ENCODE measurements at regions not wholly inside any gene's neighbourhood (a gene's known extent, or its start where the extent isn't known, plus 50 kb on each side); places are given as distances from the start of the nearest gene placed in this dataset.
"Not testable (repeated sequence)": the region's sequence is repeated elsewhere in the genome, so short reads cannot be mapped to it uniquely, and the experiment has no call there.

DNA sequence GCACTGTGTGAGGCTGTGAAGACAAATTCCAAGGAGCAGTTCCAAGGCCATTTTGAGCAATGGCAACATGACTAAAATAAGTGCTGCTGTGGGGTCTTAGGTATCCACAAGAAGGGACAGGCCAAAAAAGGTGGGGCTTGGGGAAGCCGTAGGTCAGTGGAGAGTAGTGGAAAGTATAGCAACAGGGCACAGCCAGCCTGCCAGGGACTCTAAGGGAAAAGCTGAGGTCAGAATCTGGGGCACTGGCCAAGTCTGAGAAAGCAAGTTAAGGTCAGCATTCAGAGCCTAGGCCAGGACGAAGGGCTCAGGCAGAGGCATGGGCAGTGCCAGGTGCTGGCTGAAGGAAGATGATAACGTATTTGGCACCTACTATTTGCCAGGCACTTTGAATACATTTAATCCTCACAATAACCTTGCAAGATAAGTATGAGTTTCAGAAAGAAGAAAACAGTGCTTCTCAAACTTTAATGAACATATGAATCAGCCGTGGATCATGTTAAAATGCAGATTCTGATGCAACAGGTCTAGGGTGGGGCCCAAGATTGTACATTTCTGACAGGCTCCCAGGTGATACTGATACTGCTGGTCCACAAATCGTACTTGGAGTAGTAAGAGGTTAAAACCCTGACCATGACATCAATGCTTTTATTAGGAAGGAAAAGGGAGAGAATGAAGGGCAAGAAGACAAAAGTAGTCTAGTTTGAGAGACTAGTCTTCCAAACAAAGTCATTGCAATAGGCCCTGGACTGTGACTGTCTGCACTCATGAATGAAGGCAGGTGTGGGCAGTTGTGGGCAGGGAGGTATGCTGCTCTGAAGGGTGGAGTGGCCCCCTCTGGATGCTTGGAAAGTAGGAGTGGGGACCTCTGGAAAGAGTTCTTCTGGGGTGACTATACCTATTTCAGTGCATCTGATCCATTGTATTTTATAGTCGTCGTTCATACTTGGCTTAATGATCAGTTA is 106.3 kb upstream of the ANKRD28 start:
- H3K79me2 ChIP-seq (ENCODE audit: control insufficient read depth, insufficient read depth, low read length, unreplicated experiment) = no peaks in the 10 kb centered on the region
- H3K4me3 ChIP-seq (ENCODE audit: low read depth, low read length) = no peak overlapping the region
- H3K36me3 ChIP-seq (ENCODE audit: insufficient read depth, low read length) = no peaks in the 10 kb centered on the region
- no peak overlapping the region for H2AFZ ChIP-seq (ENCODE audit: low read length, unreplicated experiment)
- H3K27me3 ChIP-seq (ENCODE audit: insufficient read depth, low read length) = no peaks in the 10 kb centered on the region
- peak overlapping the region; percentile 10; the same call in 1 of the 2 replicates for H3K27ac ChIP-seq (ENCODE audit: low read depth, low read length)
- H3K4me1 ChIP-seq (ENCODE audit: control insufficient read depth, insufficient read depth, low read length, unreplicated experiment) = peaks cover 19% of the 10 kb centered on the region

DNA sequence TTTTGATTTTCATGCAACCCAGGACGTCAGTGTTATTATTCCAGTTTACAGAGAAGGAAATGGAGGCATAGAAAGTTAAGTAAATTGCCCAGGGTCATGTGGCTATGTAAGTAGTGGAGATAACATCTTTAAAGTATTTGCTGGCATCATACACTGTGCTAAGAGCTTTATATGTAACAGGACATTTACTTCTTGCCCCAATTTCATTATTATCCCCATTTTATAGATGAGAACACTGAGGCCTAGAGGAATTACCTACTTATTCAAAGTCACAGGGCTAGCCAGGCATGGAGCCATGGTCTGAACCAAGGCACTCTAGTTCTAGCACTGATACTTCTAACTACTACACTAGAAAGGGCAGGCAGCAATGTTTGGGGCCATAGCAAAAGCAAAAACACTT is 107.3 kb upstream of the ANKRD28 start:
- no peak overlapping the region for H3K27ac ChIP-seq (ENCODE audit: low read depth, low read length)
- H3K36me3 ChIP-seq (ENCODE audit: insufficient read depth, low read length) = no peaks in the 10 kb centered on the region
- no peak overlapping the region for H3K4me3 ChIP-seq (ENCODE audit: low read depth, low read length)
- H3K27me3 ChIP-seq (ENCODE audit: insufficient read depth, low read length) = no peaks in the 10 kb centered on the region
- no peak overlapping the region for H2AFZ ChIP-seq (ENCODE audit: low read length, unreplicated experiment)
- peaks cover 13% of the 10 kb centered on the region for H3K4me1 ChIP-seq (ENCODE audit: control insufficient read depth, insufficient read depth, low read length, unreplicated experiment)
- H3K79me2 ChIP-seq (ENCODE audit: control insufficient read depth, insufficient read depth, low read length, unreplicated experiment) = no peaks in the 10 kb centered on the region

DNA sequence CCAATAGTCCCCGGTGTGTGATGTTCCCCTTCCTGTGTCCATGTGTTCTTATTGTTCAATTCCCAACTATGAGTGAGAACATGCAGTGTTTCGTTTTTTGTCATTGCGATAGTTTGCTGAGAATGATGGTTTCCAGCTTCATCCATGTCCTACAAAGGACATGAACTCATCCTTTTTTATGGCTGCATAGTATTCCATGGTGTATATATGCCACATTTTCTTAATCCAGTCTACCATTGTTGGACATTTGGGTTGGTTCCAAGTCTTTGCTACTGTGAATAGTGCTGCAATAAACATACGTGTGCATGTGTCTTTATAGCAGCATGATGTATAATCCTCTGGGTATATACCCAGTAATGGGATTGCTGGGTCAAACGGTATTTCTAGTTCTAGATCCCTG is 109.6 kb upstream of the ANKRD28 start:
- H3K36me3 ChIP-seq (ENCODE audit: insufficient read depth, low read length); H2AFZ ChIP-seq (ENCODE audit: low read length, unreplicated experiment); H3K27ac ChIP-seq (ENCODE audit: low read depth, low read length); H3K4me3 ChIP-seq (ENCODE audit: low read depth, low read length); H3K79me2 ChIP-seq (ENCODE audit: control insufficient read depth, insufficient read depth, low read length, unreplicated experiment); H3K27me3 ChIP-seq (ENCODE audit: insufficient read depth, low read length): not testable (repeated sequence)
- peaks cover 13% of the 10 kb centered on the region for H3K4me1 ChIP-seq (ENCODE audit: control insufficient read depth, insufficient read depth, low read length, unreplicated experiment)

DNA sequence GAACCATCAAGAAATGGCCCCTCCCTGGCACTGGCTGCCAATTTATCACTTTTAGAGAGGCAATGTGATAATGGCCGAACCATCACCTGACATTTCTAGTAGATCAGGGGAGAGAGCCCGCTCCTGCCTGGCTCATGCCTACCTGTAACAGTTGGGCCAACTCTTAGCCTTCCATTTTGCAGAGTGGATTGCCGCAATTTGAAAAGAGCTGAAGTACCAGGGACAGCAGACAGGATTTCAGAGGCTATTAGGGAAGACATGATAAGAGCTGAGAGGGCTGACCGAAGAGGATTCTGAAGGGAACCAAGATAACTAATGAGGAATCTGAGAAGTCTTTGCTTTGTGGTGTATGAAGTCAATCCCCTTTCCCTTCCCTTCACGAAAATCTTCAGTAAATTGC is 121.2 kb upstream of the ANKRD28 start:
- H3K4me3 ChIP-seq (ENCODE audit: low read depth, low read length) = no peak overlapping the region
- no peaks in the 10 kb centered on the region for H3K27me3 ChIP-seq (ENCODE audit: insufficient read depth, low read length)
- no peak overlapping the region for H3K27ac ChIP-seq (ENCODE audit: low read depth, low read length)
- H3K4me1 ChIP-seq (ENCODE audit: control insufficient read depth, insufficient read depth, low read length, unreplicated experiment) = no peaks in the 10 kb centered on the region
- no peaks in the 10 kb centered on the region for H3K79me2 ChIP-seq (ENCODE audit: control insufficient read depth, insufficient read depth, low read length, unreplicated experiment)
- no peaks in the 10 kb centered on the region for H3K36me3 ChIP-seq (ENCODE audit: insufficient read depth, low read length)
- no peak overlapping the region for H2AFZ ChIP-seq (ENCODE audit: low read length, unreplicated experiment)

DNA sequence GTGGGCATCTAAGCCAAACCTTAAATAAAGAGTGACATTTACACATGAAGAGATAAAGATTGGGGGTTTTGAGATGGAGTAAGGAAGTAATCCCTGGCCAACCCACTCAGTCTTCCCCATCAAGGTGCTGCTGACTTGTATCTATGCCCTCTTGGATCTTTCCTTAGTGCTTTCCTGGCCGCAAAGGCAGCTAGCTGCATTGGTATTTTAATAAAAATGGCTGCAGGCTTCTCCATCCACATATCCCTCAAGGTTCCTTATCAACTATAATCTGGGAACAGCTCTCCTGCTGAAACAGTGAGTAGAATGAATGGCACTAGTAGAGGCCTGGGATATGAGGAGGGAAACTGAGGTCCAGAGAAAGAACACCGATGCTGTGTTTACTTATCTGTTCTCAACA is 122.2 kb upstream of the ANKRD28 start:
- no peaks in the 10 kb centered on the region for H3K4me1 ChIP-seq (ENCODE audit: control insufficient read depth, insufficient read depth, low read length, unreplicated experiment)
- no peaks in the 10 kb centered on the region for H3K79me2 ChIP-seq (ENCODE audit: control insufficient read depth, insufficient read depth, low read length, unreplicated experiment)
- H3K27me3 ChIP-seq (ENCODE audit: insufficient read depth, low read length) = no peaks in the 10 kb centered on the region
- H3K36me3 ChIP-seq (ENCODE audit: insufficient read depth, low read length) = no peaks in the 10 kb centered on the region
- no peak overlapping the region for H3K4me3 ChIP-seq (ENCODE audit: low read depth, low read length)
- H3K27ac ChIP-seq (ENCODE audit: low read depth, low read length) = no peak overlapping the region
- no peak overlapping the region for H2AFZ ChIP-seq (ENCODE audit: low read length, unreplicated experiment)

DNA sequence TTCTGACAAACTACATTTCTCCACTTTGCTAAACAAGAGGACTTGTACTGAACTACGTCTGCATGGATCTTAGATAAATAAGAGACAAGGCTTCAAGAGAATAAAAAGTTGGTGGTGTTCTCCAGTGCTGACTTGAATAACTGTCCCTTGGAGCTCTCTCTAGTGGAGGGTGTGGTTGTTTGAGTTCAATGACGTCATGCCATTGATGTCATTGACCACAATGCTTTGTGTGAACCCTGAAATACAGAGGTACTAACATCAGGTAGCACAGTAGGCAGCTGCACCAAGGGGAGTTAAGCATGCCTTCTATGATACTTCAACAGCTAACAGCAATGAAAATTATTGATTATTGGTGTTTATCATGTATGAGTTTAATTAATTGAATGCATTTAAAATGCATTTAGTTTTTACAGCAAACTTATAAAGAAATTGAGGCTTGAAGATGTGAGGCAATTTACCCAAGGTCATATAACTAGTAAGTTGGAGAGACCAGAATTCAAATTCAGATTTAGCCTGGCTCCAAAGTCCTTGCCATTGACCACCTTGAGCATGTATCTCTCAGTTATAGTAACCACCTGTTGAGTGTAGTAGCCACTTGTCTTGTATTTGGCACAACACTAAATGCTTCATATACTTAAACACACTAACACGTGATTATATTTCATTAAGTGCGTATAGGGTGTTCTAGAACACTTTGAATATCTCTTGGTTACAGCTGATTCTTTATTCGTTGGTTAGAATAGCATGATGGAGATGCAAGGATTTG is 126.0 kb upstream of the ANKRD28 start:
- Histone ChIP-seq H2AFZ (ENCODE audit: low read length, unreplicated experiment) (no peak overlapping the region), H3K79me2 (ENCODE audit: control insufficient read depth, insufficient read depth, low read length, unreplicated experiment) (no peaks in the 10 kb centered on the region), H3K27me3 (ENCODE audit: insufficient read depth, low read length) (no peaks in the 10 kb centered on the region), H3K4me1 (ENCODE audit: control insufficient read depth, insufficient read depth, low read length, unreplicated experiment) (no peaks in the 10 kb centered on the region), H3K27ac (ENCODE audit: low read depth, low read length) (no peak overlapping the region), H3K36me3 (ENCODE audit: insufficient read depth, low read length) (no peaks in the 10 kb centered on the region), H3K4me3 (ENCODE audit: low read depth, low read length) (no peak overlapping the region)

DNA sequence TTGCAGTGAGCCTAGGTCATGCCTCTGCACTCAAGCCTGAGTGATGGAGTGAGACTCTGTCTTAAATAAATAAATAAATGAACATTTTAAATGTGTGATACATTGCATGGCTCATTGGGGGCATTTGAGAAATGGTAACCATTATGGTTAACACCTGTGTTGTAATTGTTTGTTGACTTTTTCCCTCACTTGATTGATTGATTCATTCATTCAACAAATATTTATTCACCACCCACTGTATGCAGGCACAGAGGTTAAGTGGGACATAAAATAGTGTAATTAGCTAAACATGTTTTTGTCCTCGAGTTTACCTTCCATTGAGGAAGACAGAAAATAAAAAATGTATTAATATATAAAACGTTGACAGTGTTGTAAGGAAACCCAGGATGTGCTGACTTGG is 127.1 kb upstream of the ANKRD28 start:
- Histone ChIP-seq H3K4me3 (ENCODE audit: low read depth, low read length) (no peak overlapping the region), H3K27ac (ENCODE audit: low read depth, low read length) (no peak overlapping the region), H3K79me2 (ENCODE audit: control insufficient read depth, insufficient read depth, low read length, unreplicated experiment) (no peaks in the 10 kb centered on the region), H2AFZ (ENCODE audit: low read length, unreplicated experiment) (no peak overlapping the region), H3K27me3 (ENCODE audit: insufficient read depth, low read length) (no peaks in the 10 kb centered on the region), H3K4me1 (ENCODE audit: control insufficient read depth, insufficient read depth, low read length, unreplicated experiment) (no peaks in the 10 kb centered on the region), H3K36me3 (ENCODE audit: insufficient read depth, low read length) (no peaks in the 10 kb centered on the region)

DNA sequence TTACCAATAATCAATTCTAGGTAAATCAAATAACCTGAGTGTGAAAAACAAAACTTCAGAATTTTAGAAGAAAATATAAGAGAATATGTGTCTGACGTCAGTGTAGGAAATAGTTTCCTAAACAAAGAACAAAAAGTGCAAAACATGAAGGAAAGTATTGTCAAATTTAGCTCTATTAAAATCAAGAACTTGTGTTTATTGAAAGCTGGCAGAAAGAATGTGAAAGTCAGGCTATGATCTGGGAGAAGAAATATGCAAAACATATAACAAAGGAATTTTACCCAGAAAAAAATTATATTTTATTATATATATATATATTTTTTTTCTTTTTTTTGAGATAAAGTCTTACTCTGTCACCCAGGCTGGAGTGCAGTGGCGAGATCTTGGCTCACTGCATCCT is 129.1 kb upstream of the ANKRD28 start:
- H3K79me2 ChIP-seq (ENCODE audit: control insufficient read depth, insufficient read depth, low read length, unreplicated experiment) = no peaks in the 10 kb centered on the region
- H3K4me1 ChIP-seq (ENCODE audit: control insufficient read depth, insufficient read depth, low read length, unreplicated experiment) = no peaks in the 10 kb centered on the region
- H3K27ac ChIP-seq (ENCODE audit: low read depth, low read length) = no peak overlapping the region
- no peak overlapping the region for H3K4me3 ChIP-seq (ENCODE audit: low read depth, low read length)
- H2AFZ ChIP-seq (ENCODE audit: low read length, unreplicated experiment) = no peak overlapping the region
- no peaks in the 10 kb centered on the region for H3K27me3 ChIP-seq (ENCODE audit: insufficient read depth, low read length)
- H3K36me3 ChIP-seq (ENCODE audit: insufficient read depth, low read length) = no peaks in the 10 kb centered on the region

DNA sequence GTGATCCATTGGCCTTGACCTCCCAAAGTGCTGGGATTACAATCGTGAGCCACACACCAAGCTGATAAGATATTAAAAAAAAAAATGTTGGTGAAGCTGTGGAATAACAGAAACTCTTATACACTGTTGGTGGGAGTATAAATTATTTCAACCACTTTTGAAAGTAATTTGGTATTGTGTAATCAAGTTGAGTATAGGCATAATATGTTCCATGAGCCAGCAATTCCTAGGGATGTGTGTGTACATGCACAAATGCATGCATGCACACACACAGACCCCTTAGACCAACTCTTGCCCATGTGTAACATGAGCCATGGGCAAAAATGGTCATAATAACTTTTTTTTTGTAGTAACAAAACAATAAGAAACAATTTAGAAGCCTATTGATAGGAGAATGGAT is 130.2 kb upstream of the ANKRD28 start:
- Histone ChIP-seq H3K27me3 (ENCODE audit: insufficient read depth, low read length) (no peaks in the 10 kb centered on the region), H3K4me3 (ENCODE audit: low read depth, low read length) (no peak overlapping the region)

DNA sequence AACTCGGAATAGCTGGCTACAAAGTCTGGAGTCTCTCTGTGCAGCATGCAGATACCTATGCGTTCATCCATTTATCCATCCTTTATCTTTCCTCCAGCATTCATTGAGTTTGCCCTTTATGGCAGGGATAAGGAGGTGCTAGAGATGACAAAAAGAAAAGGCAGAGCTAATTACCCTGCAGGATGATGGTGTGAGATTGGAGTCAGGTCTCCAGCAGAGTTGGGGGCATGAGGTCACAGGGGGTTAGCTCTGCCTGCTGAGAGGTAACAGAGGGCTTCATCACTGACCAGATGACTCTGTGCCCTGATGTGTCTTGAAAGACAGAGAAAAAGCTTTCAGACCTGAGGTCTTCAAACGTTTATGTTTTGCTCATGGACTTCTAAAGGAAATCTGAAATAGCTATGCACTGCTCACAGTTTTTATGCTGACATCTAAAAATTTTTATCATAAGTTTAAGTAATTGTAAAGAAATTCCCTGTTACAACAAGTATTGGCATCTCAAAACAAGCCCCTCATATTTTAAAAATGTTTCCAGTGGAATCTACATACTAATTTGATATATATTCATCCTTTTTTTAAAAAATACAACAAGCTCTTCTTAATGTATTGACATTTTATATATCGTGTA is 132.3 kb upstream of the ANKRD28 start:
- no peaks in the 10 kb centered on the region for H3K36me3 ChIP-seq (ENCODE audit: insufficient read depth, low read length)
- H2AFZ ChIP-seq (ENCODE audit: low read length, unreplicated experiment) = no peak overlapping the region
- no peaks in the 10 kb centered on the region for H3K79me2 ChIP-seq (ENCODE audit: control insufficient read depth, insufficient read depth, low read length, unreplicated experiment)
- H3K27me3 ChIP-seq (ENCODE audit: insufficient read depth, low read length) = no peaks in the 10 kb centered on the region
- H3K4me1 ChIP-seq (ENCODE audit: control insufficient read depth, insufficient read depth, low read length, unreplicated experiment) = no peaks in the 10 kb centered on the region
- H3K27ac ChIP-seq (ENCODE audit: low read depth, low read length) = no peak overlapping the region
- no peak overlapping the region for H3K4me3 ChIP-seq (ENCODE audit: low read depth, low read length)

More for the DNA sequence above, 130.2 kb upstream of the ANKRD28 start:
- Histone ChIP-seq H3K27ac (ENCODE audit: low read depth, low read length) (no peak overlapping the region), H2AFZ (ENCODE audit: low read length, unreplicated experiment) (no peak overlapping the region), H3K36me3 (ENCODE audit: insufficient read depth, low read length) (no peaks in the 10 kb centered on the region), H3K79me2 (ENCODE audit: control insufficient read depth, insufficient read depth, low read length, unreplicated experiment) (no peaks in the 10 kb centered on the region), H3K4me1 (ENCODE audit: control insufficient read depth, insufficient read depth, low read length, unreplicated experiment) (no peaks in the 10 kb centered on the region)
